MCF 10A (cell line): ENCODE measurements at regions not wholly inside any gene's neighbourhood (a gene's known extent, or its start where the extent isn't known, plus 50 kb on each side); places are given as distances from the start of the nearest gene placed in this dataset.

Experiments used
- BruUV-seq: library from RNA; stranded (reverse); fragments of 400-500 nt; replicated peaks from 2 replicates; lab custom pipeline; 2021; lab: Mats Ljungman, UMichigan
- CTCF ChIA-PET: fragments of 300-600 bp; sonication (Branson Sonifier 250); formaldehyde crosslinking; extraction: SDS; loops from one replicate; lab custom pipeline; 2021; ENCODE audit warnings: antibody characterized with exemption, inconsistent platforms; lab: Yijun Ruan, JAX
- POLR2A ChIA-PET: fragments of 300-600, 350-650 bp; sonication (Branson Sonifier 250); formaldehyde crosslinking; extraction: SDS; loops from one replicate; lab custom pipeline; 2020; ENCODE audit warnings: antibody characterized with exemption, inconsistent platforms; lab: Yijun Ruan, JAX
- DNase-seq: peaks from one replicate; pipeline ENCODE4 v3.0.0-alpha.2; 2018; ENCODE audit not compliant: unreplicated experiment
- H3K27ac Mint-ChIP-seq: one replicate; pipeline ENCODE4 v1.8.0; 2022; ENCODE audit warnings: mild to moderate bottlenecking, low read depth, mixed read lengths; ENCODE audit not compliant: unreplicated experiment
- H3K27me3 Mint-ChIP-seq: one replicate; pipeline ENCODE4 v1.8.0; 2022; ENCODE audit warnings: mixed read lengths; ENCODE audit not compliant: insufficient read depth, unreplicated experiment
- H3K36me3 Mint-ChIP-seq: one replicate; pipeline ENCODE4 v1.8.0; 2022; ENCODE audit warnings: mild to moderate bottlenecking, moderate library complexity, mixed read lengths; ENCODE audit not compliant: insufficient read depth, unreplicated experiment
- H3K4me1 Mint-ChIP-seq: one replicate; pipeline ENCODE4 v1.8.0; 2022; ENCODE audit warnings: mixed read lengths; ENCODE audit not compliant: insufficient read depth, unreplicated experiment
- H3K4me3 Mint-ChIP-seq: one replicate; pipeline ENCODE4 v1.8.0; 2022; ENCODE audit warnings: mild to moderate bottlenecking, moderate library complexity, mixed read lengths; ENCODE audit not compliant: unreplicated experiment
- H3K9me3 Mint-ChIP-seq: one replicate; pipeline ENCODE4 v1.8.0; 2022; ENCODE audit warnings: mixed read lengths; ENCODE audit not compliant: unreplicated experiment
- CTCF ChIP-seq: fragments of 200-600 bp; IDR thresholded peaks from one replicate; pipeline ENCODE4 v1.8.0; 2022; ENCODE audit warnings: antibody characterized with exemption, mild to moderate bottlenecking; ENCODE audit not compliant: unreplicated experiment
- intact Hi-C: fragments of 100-400 bp; cut with micrococcal nuclease; formaldehyde crosslinking; loops from 2 replicates; pipeline ENCODE4 v1.14.1; 2022

- Mint-ChIP-seq H3K27me3 (no peaks in the 10 kb centered on the region), H3K4me3 (no peak overlapping the region), H3K27ac (no peak overlapping the region), H3K36me3 (no peaks in the 10 kb centered on the region), H3K4me1 (peaks cover under 1% of the 10 kb centered on the region), H3K9me3 (no peaks in the 10 kb centered on the region)
- CTCF ChIA-PET, result interaction anchor here (0.6 to 1.2 kb wide), 3 partner anchors 32 to 428 kb away, joined by 3 to 5 read pairs (median 3); partner anchors contain the start of gene ENC1
- POLR2A ChIA-PET, result no interaction called here
- BruUV-seq, result no TSS peak
- intact Hi-C loops, result loop anchor here (1.0 kb wide), 1 partner anchor 428 kb away; the partner anchor contains the start of gene ENC1
- DNase-seq, result peak; percentile 42
- TF ChIP-seq CTCF, result peak; percentile 20
Observed at GRCh38 chr5:74212336-74212735, 428.2 kb downstream of the ENC1 start.

GRCh38 chr5:74209571-74209970 lies 431.0 kb downstream of the ENC1 start:
- ChIA-PET CTCF (no interaction called here), POLR2A (no interaction called here)
- intact Hi-C loops, result no loop called here
- Mint-ChIP-seq H3K36me3 (no peaks in the 10 kb centered on the region), H3K27me3 (no peaks in the 10 kb centered on the region), H3K27ac (no peak overlapping the region), H3K4me3 (no peak overlapping the region), H3K9me3 (no peaks in the 10 kb centered on the region), H3K4me1 (peaks cover 19% of the 10 kb centered on the region)
- DNase-seq, result no peak
- no TSS peak for BruUV-seq
- TF ChIP-seq CTCF, result no peak

GRCh38 chr5:74206579-74207550 lies 433.7 kb downstream of the ENC1 start:
- BruUV-seq, result no TSS peak
- intact Hi-C loops, result no loop called here
- Mint-ChIP-seq H3K27ac (peak overlapping the region; percentile 93), H3K4me1 (peaks cover 19% of the 10 kb centered on the region), H3K9me3 (no peaks in the 10 kb centered on the region), H3K27me3 (no peaks in the 10 kb centered on the region), H3K36me3 (no peaks in the 10 kb centered on the region), H3K4me3 (peak overlapping the region; percentile 10)
- no peak for TF ChIP-seq CTCF
- CTCF ChIA-PET, result interaction anchor here (1.1 kb wide), 1 partner anchor 300 kb away, joined by 3 read pairs; no protein-coding TSS in a partner anchor
- POLR2A ChIA-PET, result interaction anchor here (1.0 to 1.1 kb wide), 2 partner anchors 55 to 334 kb away, joined by 3 to 5 read pairs; no protein-coding TSS in a partner anchor
- DNase-seq, result peak; percentile 88
